Dermis blood vessel endothelial cell (primary cell): ENCODE measurements at regions not wholly inside any gene's neighbourhood (a gene's known extent, or its start where the extent isn't known, plus 50 kb on each side); places are given as distances from the start of the nearest gene placed in this dataset.

Source experiments
- DNase-seq: peaks from one replicate; pipeline ENCODE4 v3.0.0; 2010

- DNase-seq, result no peak
These were observed 78.2 kb upstream of the PAQR3 start for GRCh38 chr4:79017481-79017880.

- no peak for DNase-seq
These were observed 77.6 kb upstream of the PAQR3 start for GRCh38 chr4:79016878-79017277.

GRCh38 chr4:79015411-79015810 is 76.2 kb upstream of the PAQR3 start:
- DNase-seq, result no peak

- no peak for DNase-seq
These were observed 75.0 kb upstream of the PAQR3 start for GRCh38 chr4:79014230-79014629.

- DNase-seq, result no peak
These were observed 74.5 kb upstream of the PAQR3 start for GRCh38 chr4:79013756-79014155.

GRCh38 chr4:78990938-78991810 is 51.9 kb upstream of the PAQR3 start:
- no peak for DNase-seq

GRCh38 chr4:78989697-78990270 is 50.5 kb upstream of the PAQR3 start:
- DNase-seq, result no peak
